ENCODE measurements at regions not wholly inside any gene's neighbourhood (a gene's known extent, or its start where the extent isn't known, plus 50 kb on each side); places are given as distances from the start of the nearest gene placed in this dataset.

GRCh38 chr9:36521148-36521547 lies 51.5 kb upstream of the MELK start:
- H3K4me1 ChIP-seq (ENCODE audit: insufficient read depth): no peaks in the 10 kb centered on the region
- WGBS (ENCODE audit: low lambda C conversion rate, missing lambda C conversion rate): 71% methylated on average over 4 of the region's 4 CpGs
- H3K9me3 ChIP-seq (ENCODE audit: low read depth): no peaks in the 10 kb centered on the region
- H3K79me2 ChIP-seq: no peaks in the 10 kb centered on the region
- H3K27ac ChIP-seq: no peak overlapping the region
- no peaks in the 10 kb centered on the region for H3K9me2 ChIP-seq (replicated peaks; ENCODE audit: insufficient read depth)
- H3K4me3 ChIP-seq: no peak overlapping the region
- no peaks in the 10 kb centered on the region for H3K36me3 ChIP-seq (replicated peaks; ENCODE audit: insufficient read depth, low read depth)
- no peak overlapping the region for H2AFZ ChIP-seq
- TF ChIP-seq EZH2 (IDR thresholded peaks at IDR 0.05; ENCODE audit: borderline replicate concordance) (no peak), EZH2phosphoT487 (IDR thresholded peaks at IDR 0.05; ENCODE audit: low read depth, severe bottlenecking, unreplicated experiment) (no peak), CTCF (IDR thresholded peaks at IDR 0.05; ENCODE audit: poor library complexity) (no peak)
- H3K27me3 ChIP-seq: no peaks in the 10 kb centered on the region
- no peaks in the 10 kb centered on the region for H4K20me1 ChIP-seq (ENCODE audit: insufficient read depth, poor library complexity, severe bottlenecking)
- no peak overlapping the region for H3K4me2 ChIP-seq
- no peak for DNase-seq (ENCODE audit: low spot score)

DNA sequence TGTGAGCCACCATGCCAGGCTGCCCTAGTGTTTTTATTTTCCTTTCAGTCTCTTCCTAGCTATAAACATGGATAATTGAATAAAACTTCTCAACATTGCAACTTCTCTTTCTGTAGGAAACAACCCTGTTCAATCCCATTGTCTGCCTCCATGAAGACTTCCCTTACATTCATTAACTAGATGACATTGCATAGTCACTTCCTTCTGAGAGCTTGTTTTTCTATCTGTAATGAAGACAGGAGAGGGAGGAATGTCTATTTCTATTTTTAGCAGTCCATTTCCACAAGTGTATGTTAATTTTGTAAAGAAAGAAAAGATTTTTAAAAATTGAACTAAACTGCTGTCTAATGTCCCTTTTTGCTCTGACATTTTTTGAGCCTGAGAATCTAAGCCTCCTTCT lies 55.6 kb upstream of the MELK start:
- no peak overlapping the region for H3K4me2 ChIP-seq
- no peak for DNase-seq (ENCODE audit: low spot score)
- TF ChIP-seq CTCF (IDR thresholded peaks at IDR 0.05; ENCODE audit: poor library complexity) (no peak), EZH2 (IDR thresholded peaks at IDR 0.05; ENCODE audit: borderline replicate concordance) (no peak), EZH2phosphoT487 (IDR thresholded peaks at IDR 0.05; ENCODE audit: low read depth, severe bottlenecking, unreplicated experiment) (no peak)
- no peaks in the 10 kb centered on the region for H4K20me1 ChIP-seq (ENCODE audit: insufficient read depth, poor library complexity, severe bottlenecking)
- no peaks in the 10 kb centered on the region for H3K27me3 ChIP-seq
- H3K4me1 ChIP-seq (ENCODE audit: insufficient read depth): no peaks in the 10 kb centered on the region
- H3K79me2 ChIP-seq: no peaks in the 10 kb centered on the region
- H3K9me2 ChIP-seq (replicated peaks; ENCODE audit: insufficient read depth): no peaks in the 10 kb centered on the region
- no peak overlapping the region for H2AFZ ChIP-seq
- H3K36me3 ChIP-seq (replicated peaks; ENCODE audit: insufficient read depth, low read depth): no peaks in the 10 kb centered on the region
- no peak overlapping the region for H3K4me3 ChIP-seq
- H3K9me3 ChIP-seq (ENCODE audit: low read depth): no peaks in the 10 kb centered on the region
- no peak overlapping the region for H3K27ac ChIP-seq

- no peak overlapping the region for H2AFZ ChIP-seq
- H3K4me3 ChIP-seq: no peak overlapping the region
- no peaks in the 10 kb centered on the region for H3K4me1 ChIP-seq (ENCODE audit: insufficient read depth)
- H3K36me3 ChIP-seq (replicated peaks; ENCODE audit: insufficient read depth, low read depth): no peaks in the 10 kb centered on the region
- TF ChIP-seq EZH2phosphoT487 (IDR thresholded peaks at IDR 0.05; ENCODE audit: low read depth, severe bottlenecking, unreplicated experiment): no peak
- no peak for TF ChIP-seq CTCF (IDR thresholded peaks at IDR 0.05; ENCODE audit: poor library complexity)
- H3K4me2 ChIP-seq: no peak overlapping the region
- DNase-seq (ENCODE audit: low spot score): no peak
- no peaks in the 10 kb centered on the region for H3K79me2 ChIP-seq
- WGBS (ENCODE audit: low lambda C conversion rate, missing lambda C conversion rate): 78% methylated on average over 4 of the region's 4 CpGs
- no peak overlapping the region for H3K27ac ChIP-seq
- H3K27me3 ChIP-seq: no peaks in the 10 kb centered on the region
- H3K9me2 ChIP-seq (replicated peaks; ENCODE audit: insufficient read depth): no peaks in the 10 kb centered on the region
- no peaks in the 10 kb centered on the region for H4K20me1 ChIP-seq (ENCODE audit: insufficient read depth, poor library complexity, severe bottlenecking)
- H3K9me3 ChIP-seq (ENCODE audit: low read depth): no peaks in the 10 kb centered on the region
Observed at GRCh38 chr9:36504156-36504555, 68.5 kb upstream of the MELK start.
